Upper lobe of left lung (tissue), 6 donors: ENCODE measurements at regions not wholly inside any gene's neighbourhood (a gene's known extent, or its start where the extent isn't known, plus 50 kb on each side); places are given as distances from the start of the nearest gene placed in this dataset.

Source experiments
- ATAC-seq, 2 donors: fragments of 200-7000 bp; cut with Tn5 transposase; one replicate each; pipeline ENCODE4 v1.9.1; 2022; ENCODE audit warnings: mild to moderate bottlenecking in 2 of 2, moderate library complexity in 2 of 2; ENCODE audit not compliant: low FRiP score in 2 of 2
- DNase-seq, 2 donors: peaks; one replicate each; pipeline ENCODE4 v3.0.0-alpha.2; 2019 to 2020
- H3K27ac ChIP-seq, 4 donors: fragments of 200-600 bp; sonication (generic); one replicate each; pipeline ENCODE4 v1.5.1; 2016 to 2019
- H3K27me3 ChIP-seq, 4 donors: fragments of 200-600 bp; sonication (generic); one replicate each; pipeline ENCODE4 v1.5.1; 2017 to 2019
- H3K36me3 ChIP-seq, 4 donors: fragments of 200-600 bp; sonication (generic); one replicate each; pipeline ENCODE4 v1.5.1; 2016 to 2019
- H3K4me1 ChIP-seq, 4 donors: fragments of 200-600 bp; sonication (generic); one replicate each; pipeline ENCODE4 v1.5.1; 2018 to 2019
- H3K4me3 ChIP-seq, 4 donors: fragments of 200-600 bp; sonication (generic); one replicate each; pipeline ENCODE4 v1.5.1; 2017 to 2019; ENCODE audit warnings: mild to moderate bottlenecking in 2 of 4, moderate library complexity in 1 of 4
- H3K9me3 ChIP-seq, 4 donors: fragments of 200-600 bp; sonication (generic); one replicate each; pipeline ENCODE4 v1.5.1; 2018 to 2019
- CTCF ChIP-seq, 6 experiments: fragments of 450-650 bp in 4 of 6; fragments of 200-600 bp in 2 of 6; sonication (generic) in 2 of 6; IDR thresholded peaks; one replicate each; pipeline ENCODE4 v1.5.1; 2016 to 2019; ENCODE audit warnings: antibody characterized with exemption in 6 of 6
- EP300 ChIP-seq, 4 donors: sonication (generic); formaldehyde crosslinking; IDR thresholded peaks; one replicate each; pipeline ENCODE4 v1.5.1; 2017; ENCODE audit warnings: antibody characterized with exemption in 4 of 4, control low read depth in 2 of 4
- POLR2A ChIP-seq, 4 donors: fragments of 450-650 bp; IDR thresholded peaks; one replicate each; pipeline ENCODE4 v1.5.1; 2016 to 2017; ENCODE audit warnings: antibody characterized with exemption in 4 of 4, mild to moderate bottlenecking in 2 of 4
- POLR2AphosphoS5 ChIP-seq, 2 donors: sonication (generic); formaldehyde crosslinking; IDR thresholded peaks; one replicate each; pipeline ENCODE4 v1.5.1; 2017; ENCODE audit warnings: antibody characterized with exemption in 2 of 2
- WGBS, 2 donors: methylation state at CpG; one replicate each; pipeline ENCODE4 v1.1.5; 2017 to 2018; 5-methylcytosine and 5-hydroxymethylcytosine counted together
- donor health status: DM: no; HTN: no; CAD: no; lungs with moderate emphysema.
- donor health status: DM: no; HTN: yes; CAD: no; lungs with severe emphysema.

- Histone ChIP-seq H3K9me3 (no peaks in the 10 kb centered on the region), H3K27me3 (no peaks in the 10 kb centered on the region), H3K36me3 (no peaks in the 10 kb centered on the region), H3K4me3 (no peak overlapping the region), H3K4me1 (no peaks in the 10 kb centered on the region), H3K27ac (no peak overlapping the region)
- DNase-seq (no peak), ATAC-seq (no peak)
- no peak for TF ChIP-seq POLR2AphosphoS5 (IDR thresholded peaks at IDR 0.05)
- no peak for TF ChIP-seq EP300 (IDR thresholded peaks at IDR 0.05)
- TF ChIP-seq POLR2A (IDR thresholded peaks at IDR 0.05): no peak
- no peak for TF ChIP-seq CTCF (IDR thresholded peaks at IDR 0.05)
- WGBS, 2 donors: 36 to 48% methylated on average over 5 of the region's 5 CpGs
Observed at GRCh38 chr5:86885489-86886230, 267.9 kb downstream of the COX7C start.

- 64 to 76% methylated on average over 1 of the region's 1 CpG for WGBS, 2 donors
- ATAC-seq: no peak
Observed at GRCh38 chr5:86890375-86890774, 272.6 kb downstream of the COX7C start.

GRCh38 chr5:86894056-86894455, 276.3 kb downstream of the COX7C start:
- H3K36me3 ChIP-seq: no peaks in the 10 kb centered on the region
- no peak overlapping the region for H3K4me3 ChIP-seq
- H3K27me3 ChIP-seq: no peaks in the 10 kb centered on the region
- H3K4me1 ChIP-seq: no peaks in the 10 kb centered on the region
- no peak for ATAC-seq
- TF ChIP-seq EP300 (IDR thresholded peaks at IDR 0.05): no peak
- TF ChIP-seq POLR2A (IDR thresholded peaks at IDR 0.05): no peak
- no peak for TF ChIP-seq CTCF (IDR thresholded peaks at IDR 0.05)
- TF ChIP-seq POLR2AphosphoS5 (IDR thresholded peaks at IDR 0.05): no peak
- no peak overlapping the region for H3K27ac ChIP-seq
- DNase-seq: no peak
- no peaks in the 10 kb centered on the region for H3K9me3 ChIP-seq

More at GRCh38 chr5:86890375-86890774, 272.6 kb downstream of the COX7C start:
- no peak overlapping the region for H3K27ac ChIP-seq
- DNase-seq: no peak
- TF ChIP-seq CTCF (IDR thresholded peaks at IDR 0.05): no peak
- TF ChIP-seq EP300 (IDR thresholded peaks at IDR 0.05): no peak
- no peak for TF ChIP-seq POLR2A (IDR thresholded peaks at IDR 0.05)
- TF ChIP-seq POLR2AphosphoS5 (IDR thresholded peaks at IDR 0.05): no peak
- no peaks in the 10 kb centered on the region for H3K9me3 ChIP-seq
- no peaks in the 10 kb centered on the region for H3K27me3 ChIP-seq
- no peak overlapping the region for H3K4me3 ChIP-seq
- H3K36me3 ChIP-seq: no peaks in the 10 kb centered on the region
- H3K4me1 ChIP-seq: no peaks in the 10 kb centered on the region

- DNase-seq: no peak
- TF ChIP-seq POLR2AphosphoS5 (IDR thresholded peaks at IDR 0.05) (no peak), EP300 (IDR thresholded peaks at IDR 0.05) (no peak), POLR2A (IDR thresholded peaks at IDR 0.05) (no peak), CTCF (IDR thresholded peaks at IDR 0.05) (no peak)
Observed at GRCh38 chr5:86896916-86897315, 279.2 kb downstream of the COX7C start.

More at GRCh38 chr5:86896916-86897315, 279.2 kb downstream of the COX7C start:
- no peaks in the 10 kb centered on the region for H3K9me3 ChIP-seq
- 96 to 97% methylated on average over 1 of the region's 1 CpG for WGBS, 2 donors
- H3K4me3 ChIP-seq: no peak overlapping the region
- no peaks in the 10 kb centered on the region for H3K4me1 ChIP-seq
- no peaks in the 10 kb centered on the region for H3K27me3 ChIP-seq
- no peak overlapping the region for H3K27ac ChIP-seq
- H3K36me3 ChIP-seq: no peaks in the 10 kb centered on the region
- ATAC-seq: no peak
